ENCODE measurements at regions not wholly inside any gene's neighbourhood (a gene's known extent, or its start where the extent isn't known, plus 50 kb on each side); places are given as distances from the start of the nearest gene placed in this dataset.

DNA sequence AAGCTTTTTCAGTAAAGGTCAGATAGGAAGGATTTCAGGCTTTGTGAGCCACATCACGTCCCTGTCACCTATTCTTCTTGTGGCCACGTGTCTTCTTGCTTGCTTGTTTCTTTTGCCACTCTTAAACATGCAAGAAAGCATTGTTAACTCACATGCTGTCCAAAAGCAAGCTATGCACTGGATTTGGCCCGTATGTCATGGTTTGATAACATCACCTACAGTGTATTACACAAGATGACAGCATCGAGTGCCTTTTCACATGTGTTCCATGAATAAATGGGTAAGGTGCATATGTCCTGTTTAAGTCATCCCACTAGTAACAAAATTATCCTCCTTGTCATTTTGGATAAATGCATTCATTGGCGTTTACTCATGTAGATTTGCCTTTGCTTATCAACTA is 468.0 kb upstream of the FAT1 start:
- TF ChIP-seq, protein P1, sequence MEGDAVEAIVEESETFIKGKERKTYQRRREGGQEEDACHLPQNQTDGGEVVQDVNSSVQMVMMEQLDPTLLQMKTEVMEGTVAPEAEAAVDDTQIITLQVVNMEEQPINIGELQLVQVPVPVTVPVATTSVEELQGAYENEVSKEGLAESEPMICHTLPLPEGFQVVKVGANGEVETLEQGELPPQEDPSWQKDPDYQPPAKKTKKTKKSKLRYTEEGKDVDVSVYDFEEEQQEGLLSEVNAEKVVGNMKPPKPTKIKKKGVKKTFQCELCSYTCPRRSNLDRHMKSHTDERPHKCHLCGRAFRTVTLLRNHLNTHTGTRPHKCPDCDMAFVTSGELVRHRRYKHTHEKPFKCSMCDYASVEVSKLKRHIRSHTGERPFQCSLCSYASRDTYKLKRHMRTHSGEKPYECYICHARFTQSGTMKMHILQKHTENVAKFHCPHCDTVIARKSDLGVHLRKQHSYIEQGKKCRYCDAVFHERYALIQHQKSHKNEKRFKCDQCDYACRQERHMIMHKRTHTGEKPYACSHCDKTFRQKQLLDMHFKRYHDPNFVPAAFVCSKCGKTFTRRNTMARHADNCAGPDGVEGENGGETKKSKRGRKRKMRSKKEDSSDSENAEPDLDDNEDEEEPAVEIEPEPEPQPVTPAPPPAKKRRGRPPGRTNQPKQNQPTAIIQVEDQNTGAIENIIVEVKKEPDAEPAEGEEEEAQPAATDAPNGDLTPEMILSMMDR (IDR thresholded peaks at IDR 0.05; ENCODE audit: insufficient read depth, low read length): no peak
- DNase-seq (ENCODE audit: low read depth): no peak
- H3K4me3 ChIP-seq (ENCODE audit: low read depth, low read length): no peak overlapping the region

DNA sequence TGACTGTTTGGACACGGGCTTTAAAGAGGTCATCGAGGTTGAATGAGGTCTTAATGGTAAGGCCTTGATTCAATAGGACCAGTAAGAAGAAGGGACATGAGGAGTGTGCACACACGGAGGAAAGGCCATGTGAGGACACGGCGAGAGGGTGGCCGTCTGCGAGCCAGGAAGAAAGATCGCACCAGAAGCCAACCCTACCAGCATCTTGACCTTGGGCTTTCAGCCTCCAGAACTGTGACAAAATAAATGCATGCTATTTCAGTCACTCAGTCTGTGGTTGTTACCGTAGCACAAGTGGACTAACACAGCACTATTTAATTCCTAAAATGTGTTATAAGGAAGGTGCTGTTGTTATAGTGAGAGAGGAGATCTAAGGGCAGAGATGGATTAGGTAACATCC is 468.6 kb upstream of the FAT1 start:
- DNase-seq (ENCODE audit: low read depth): no peak
- H3K4me3 ChIP-seq (ENCODE audit: low read depth, low read length): no peak overlapping the region
- TF ChIP-seq, protein P1 (IDR thresholded peaks at IDR 0.05; ENCODE audit: insufficient read depth, low read length): no peak

DNA sequence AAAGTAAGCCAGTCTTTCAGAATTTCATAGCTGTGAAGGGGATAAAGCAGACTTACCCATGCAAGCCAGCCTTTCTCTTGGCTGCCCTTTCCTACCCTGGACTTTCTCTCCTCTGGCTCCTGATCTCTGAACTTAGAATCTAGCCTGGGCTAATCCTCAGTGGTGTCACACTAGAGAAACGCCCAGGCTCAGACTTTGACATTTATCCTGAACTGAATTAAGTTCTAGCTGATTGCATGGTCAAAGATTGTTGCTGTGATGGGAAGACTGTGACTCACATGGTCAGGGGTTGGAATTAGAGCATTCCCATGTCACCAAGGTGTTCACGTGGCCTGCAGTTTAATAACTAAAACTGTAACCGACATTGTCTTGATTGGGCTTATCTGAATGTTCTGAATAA is 469.5 kb upstream of the FAT1 start:
- TF ChIP-seq, protein P1 (IDR thresholded peaks at IDR 0.05; ENCODE audit: insufficient read depth, low read length): no peak
- no peak for DNase-seq (ENCODE audit: low read depth)
- no peak overlapping the region for H3K4me3 ChIP-seq (ENCODE audit: low read depth, low read length)

- no peak for DNase-seq (ENCODE audit: low read depth)
These were observed 480.8 kb upstream of the FAT1 start for GRCh38 chr4:187204389-187204918.

DNA sequence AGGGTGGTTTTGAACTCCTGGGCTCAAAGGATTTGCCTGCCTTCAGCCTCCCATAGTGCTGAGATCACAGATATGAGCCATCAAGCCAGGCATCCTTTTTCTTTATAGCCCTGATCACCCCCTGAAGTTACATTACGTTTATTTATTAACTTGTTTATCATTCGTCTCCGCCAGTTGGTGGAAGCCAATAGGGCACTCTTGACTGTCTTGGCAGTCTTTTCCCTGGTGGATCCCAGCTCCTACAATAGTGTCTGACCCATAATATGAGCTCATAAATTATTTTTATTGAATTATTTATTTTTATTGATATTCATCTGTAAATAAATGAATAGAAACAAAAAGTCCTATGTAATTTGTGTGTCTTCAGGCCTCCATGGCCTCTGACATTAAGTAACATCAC is 484.3 kb upstream of the FAT1 start:
- no peak for DNase-seq (ENCODE audit: low read depth)

More at GRCh38 chr4:187204389-187204918, 480.8 kb upstream of the FAT1 start:
- no peak overlapping the region for H3K4me3 ChIP-seq (ENCODE audit: low read depth, low read length)
- TF ChIP-seq, protein P1 (IDR thresholded peaks at IDR 0.05; ENCODE audit: insufficient read depth, low read length): no peak

DNA sequence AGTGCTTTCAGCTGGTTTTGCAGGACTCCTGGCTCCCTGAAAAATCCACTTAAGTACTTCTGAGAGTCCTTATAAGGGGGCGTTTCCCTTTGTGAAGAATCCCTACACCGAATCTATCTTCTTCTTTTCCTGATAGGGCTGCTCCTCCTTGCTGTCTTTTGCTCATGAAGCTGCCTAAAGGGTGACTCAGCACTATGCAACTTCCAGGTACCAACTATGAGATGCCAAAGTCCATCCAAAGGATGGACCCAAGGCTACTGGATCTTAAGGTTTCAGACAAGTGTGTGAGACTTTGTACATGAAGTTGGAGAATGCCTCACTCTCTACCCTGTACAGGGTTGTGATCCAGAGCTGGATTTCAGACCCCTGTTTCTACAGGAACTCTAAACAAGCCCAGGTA is 485.0 kb upstream of the FAT1 start:
- H3K4me3 ChIP-seq (ENCODE audit: low read depth, low read length): no peak overlapping the region
- TF ChIP-seq, protein P1 (IDR thresholded peaks at IDR 0.05; ENCODE audit: insufficient read depth, low read length): no peak
- no peak for DNase-seq (ENCODE audit: low read depth)

More for the DNA sequence above, 484.3 kb upstream of the FAT1 start:
- no peak overlapping the region for H3K4me3 ChIP-seq (ENCODE audit: low read depth, low read length)
- TF ChIP-seq, protein P1 (IDR thresholded peaks at IDR 0.05; ENCODE audit: insufficient read depth, low read length): no peak
